Activated B cell treated with CpG ODN at 0.5 μM for 24 hours (primary cell): ENCODE measurements at regions not wholly inside any gene's neighbourhood (a gene's known extent, or its start where the extent isn't known, plus 50 kb on each side); places are given as distances from the start of the nearest gene placed in this dataset.

ENCODE experiments used
- ATAC-seq: fragments of 200-7000 bp; cut with Tn5 transposase; one replicate; pipeline ENCODE4 v1.10.0; 2021; ENCODE audit warnings: low read depth, mild to moderate bottlenecking, moderate library complexity
- CTCF ChIA-PET: fragments of 350-600 bp; sonication (Branson Sonifier 250); formaldehyde crosslinking; loops from one replicate; lab custom pipeline; 2021; ENCODE audit warnings: antibody characterized with exemption; lab: Charles Lee
- POLR2A ChIA-PET: fragments of 350-600 bp; sonication (Branson Sonifier 250); formaldehyde crosslinking; loops from one replicate; lab custom pipeline; 2021; ENCODE audit warnings: antibody characterized with exemption; lab: Charles Lee
- DNase-seq: peaks from one replicate; pipeline ENCODE4 v3.0.0; 2022
- H3K27ac Mint-ChIP-seq: one replicate; pipeline ENCODE4 v1.8.0; 2020; ENCODE audit warnings: mixed read lengths
- H3K27me3 Mint-ChIP-seq: one replicate; pipeline ENCODE4 v1.8.0; 2021; ENCODE audit warnings: mixed read lengths
- H3K36me3 Mint-ChIP-seq: one replicate; pipeline ENCODE4 v1.8.0; 2021; ENCODE audit warnings: low read depth, mixed read lengths
- H3K4me1 Mint-ChIP-seq: one replicate; pipeline ENCODE4 v1.8.0; 2021; ENCODE audit warnings: mixed read lengths
- H3K4me3 Mint-ChIP-seq: one replicate; pipeline ENCODE4 v1.8.0; 2020; ENCODE audit warnings: mild to moderate bottlenecking, mixed read lengths
- H3K9me3 Mint-ChIP-seq: one replicate; pipeline ENCODE4 v1.8.0; 2020; ENCODE audit warnings: mixed read lengths
- CTCF ChIP-seq: fragments of 200-600 bp; IDR thresholded peaks from one replicate; pipeline ENCODE4 v1.8.0; 2022; ENCODE audit warnings: antibody characterized with exemption, mild to moderate bottlenecking
- intact Hi-C: fragments of 100-400 bp; cut with micrococcal nuclease; formaldehyde crosslinking; loops from one replicate; pipeline ENCODE4 v1.15.1; 2024

GRCh38 chr3:95394286-95394685, 1331.4 kb downstream of the NSUN3 start:
- H3K9me3 Mint-ChIP-seq: peaks cover 11% of the 10 kb centered on the region
- H3K27ac Mint-ChIP-seq: no peak overlapping the region
- TF ChIP-seq CTCF: no peak

GRCh38 chr3:95399585-95399984, 1336.7 kb downstream of the NSUN3 start:
- Mint-ChIP-seq H3K27ac (no peak overlapping the region), H3K9me3 (peaks cover 7% of the 10 kb centered on the region), H3K4me1 (no peaks in the 10 kb centered on the region), H3K4me3 (no peak overlapping the region), H3K36me3 (no peaks in the 10 kb centered on the region), H3K27me3 (no peaks in the 10 kb centered on the region)
- ATAC-seq: no peak
- intact Hi-C loops: no loop called here
- ChIA-PET CTCF (no interaction called here), POLR2A (no interaction called here)
- TF ChIP-seq CTCF: no peak
- no peak for DNase-seq

More at GRCh38 chr3:95394286-95394685, 1331.4 kb downstream of the NSUN3 start:
- Mint-ChIP-seq H3K36me3 (no peaks in the 10 kb centered on the region), H3K4me1 (no peaks in the 10 kb centered on the region), H3K27me3 (no peaks in the 10 kb centered on the region), H3K4me3 (no peak overlapping the region)
- no peak for DNase-seq
- POLR2A ChIA-PET: no interaction called here
- CTCF ChIA-PET: no interaction called here
- intact Hi-C loops: no loop called here
- no peak for ATAC-seq

- TF ChIP-seq CTCF: no peak
- intact Hi-C loops: no loop called here
- no peak for ATAC-seq
Measured at GRCh38 chr3:95401693-95402092, 1338.8 kb downstream of the NSUN3 start.

GRCh38 chr3:95407709-95408463, 1345.0 kb downstream of the NSUN3 start:
- H3K36me3 Mint-ChIP-seq: no peaks in the 10 kb centered on the region
- ChIA-PET CTCF (no interaction called here), POLR2A (no interaction called here)
- no peak overlapping the region for H3K27ac Mint-ChIP-seq
- ATAC-seq (no peak), DNase-seq (no peak)
- peaks cover 3% of the 10 kb centered on the region for H3K9me3 Mint-ChIP-seq
- H3K4me3 Mint-ChIP-seq: no peak overlapping the region
- no peaks in the 10 kb centered on the region for H3K4me1 Mint-ChIP-seq
- H3K27me3 Mint-ChIP-seq: no peaks in the 10 kb centered on the region
- no peak for TF ChIP-seq CTCF
- intact Hi-C loops: no loop called here

More at GRCh38 chr3:95401693-95402092, 1338.8 kb downstream of the NSUN3 start:
- Mint-ChIP-seq H3K4me1 (no peaks in the 10 kb centered on the region), H3K27me3 (no peaks in the 10 kb centered on the region), H3K9me3 (peaks cover 7% of the 10 kb centered on the region), H3K36me3 (no peaks in the 10 kb centered on the region), H3K4me3 (no peak overlapping the region), H3K27ac (no peak overlapping the region)
- POLR2A ChIA-PET: no interaction called here
- DNase-seq: no peak
- CTCF ChIA-PET: no interaction called here

GRCh38 chr3:95408464-95408862, 1345.6 kb downstream of the NSUN3 start:
- no peak overlapping the region for H3K4me3 Mint-ChIP-seq
- no peak for ATAC-seq
- intact Hi-C loops: no loop called here
- no peaks in the 10 kb centered on the region for H3K4me1 Mint-ChIP-seq
- H3K36me3 Mint-ChIP-seq: no peaks in the 10 kb centered on the region
- H3K27me3 Mint-ChIP-seq: no peaks in the 10 kb centered on the region
- ChIA-PET POLR2A (no interaction called here), CTCF (no interaction called here)
- no peak for TF ChIP-seq CTCF
- DNase-seq: no peak
- no peak overlapping the region for H3K27ac Mint-ChIP-seq
- H3K9me3 Mint-ChIP-seq: peaks cover 3% of the 10 kb centered on the region
